ENCODE measurements at regions not wholly inside any gene's neighbourhood (a gene's known extent, or its start where the extent isn't known, plus 50 kb on each side); places are given as distances from the start of the nearest gene placed in this dataset.

DNA sequence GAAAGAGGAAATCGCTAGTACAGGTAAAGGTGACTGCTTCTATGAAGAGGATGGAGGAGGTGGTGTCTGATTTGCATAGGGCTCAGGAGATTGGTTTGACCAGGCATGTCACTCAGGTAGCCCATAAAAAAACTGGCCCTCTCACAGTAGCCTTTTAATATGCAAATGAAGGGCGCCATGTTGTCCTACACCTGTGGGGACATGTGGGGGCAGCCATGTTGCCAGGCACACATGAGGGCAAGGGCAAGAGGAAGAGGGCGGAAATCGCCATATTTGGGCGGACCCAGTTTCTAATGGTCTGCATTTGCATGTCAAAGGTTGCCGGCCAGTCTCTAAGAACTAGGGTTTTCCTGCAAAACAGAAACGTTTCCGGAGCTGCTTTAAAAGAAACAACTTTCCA lies 1330.6 kb downstream of the DSC3 start:
- TF ChIP-seq, protein P1, sequence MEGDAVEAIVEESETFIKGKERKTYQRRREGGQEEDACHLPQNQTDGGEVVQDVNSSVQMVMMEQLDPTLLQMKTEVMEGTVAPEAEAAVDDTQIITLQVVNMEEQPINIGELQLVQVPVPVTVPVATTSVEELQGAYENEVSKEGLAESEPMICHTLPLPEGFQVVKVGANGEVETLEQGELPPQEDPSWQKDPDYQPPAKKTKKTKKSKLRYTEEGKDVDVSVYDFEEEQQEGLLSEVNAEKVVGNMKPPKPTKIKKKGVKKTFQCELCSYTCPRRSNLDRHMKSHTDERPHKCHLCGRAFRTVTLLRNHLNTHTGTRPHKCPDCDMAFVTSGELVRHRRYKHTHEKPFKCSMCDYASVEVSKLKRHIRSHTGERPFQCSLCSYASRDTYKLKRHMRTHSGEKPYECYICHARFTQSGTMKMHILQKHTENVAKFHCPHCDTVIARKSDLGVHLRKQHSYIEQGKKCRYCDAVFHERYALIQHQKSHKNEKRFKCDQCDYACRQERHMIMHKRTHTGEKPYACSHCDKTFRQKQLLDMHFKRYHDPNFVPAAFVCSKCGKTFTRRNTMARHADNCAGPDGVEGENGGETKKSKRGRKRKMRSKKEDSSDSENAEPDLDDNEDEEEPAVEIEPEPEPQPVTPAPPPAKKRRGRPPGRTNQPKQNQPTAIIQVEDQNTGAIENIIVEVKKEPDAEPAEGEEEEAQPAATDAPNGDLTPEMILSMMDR (IDR thresholded peaks at IDR 0.05), result no peak
- Mint-ChIP-seq H3K27me3 (ENCODE audit: low read depth) (peaks cover 4% of the 10 kb centered on the region), H3K4me1 (ENCODE audit: low read depth) (no peaks in the 10 kb centered on the region), H3K4me3 (ENCODE audit: unreplicated experiment) (no peak overlapping the region), H3K36me3 (ENCODE audit: low read depth) (no peaks in the 10 kb centered on the region), H3K9me3 (ENCODE audit: low read depth) (peaks cover 14% of the 10 kb centered on the region), H3K27ac (ENCODE audit: unreplicated experiment) (no peak overlapping the region)
- DNase-seq (ENCODE audit: low spot score), result no peak

GRCh38 chr18:29693334-29693733 lies 1349.2 kb downstream of the DSC3 start:
- no peak overlapping the region for H3K27ac Mint-ChIP-seq (ENCODE audit: unreplicated experiment)
- no peaks in the 10 kb centered on the region for H3K36me3 Mint-ChIP-seq (ENCODE audit: low read depth)
- TF ChIP-seq, protein P1 (IDR thresholded peaks at IDR 0.05), result no peak
- H3K27me3 Mint-ChIP-seq (ENCODE audit: low read depth), result peaks cover 11% of the 10 kb centered on the region
- H3K4me1 Mint-ChIP-seq (ENCODE audit: low read depth), result no peaks in the 10 kb centered on the region
- H3K4me3 Mint-ChIP-seq (ENCODE audit: unreplicated experiment), result no peak overlapping the region
- H3K9me3 Mint-ChIP-seq (ENCODE audit: low read depth), result no peaks in the 10 kb centered on the region
- no peak for DNase-seq (ENCODE audit: low spot score)

GRCh38 chr18:29681578-29681977 lies 1361.0 kb downstream of the DSC3 start:
- Mint-ChIP-seq H3K36me3 (ENCODE audit: low read depth) (no peaks in the 10 kb centered on the region), H3K9me3 (ENCODE audit: low read depth) (no peaks in the 10 kb centered on the region), H3K27me3 (ENCODE audit: low read depth) (peaks cover 7% of the 10 kb centered on the region), H3K4me3 (ENCODE audit: unreplicated experiment) (no peak overlapping the region), H3K27ac (ENCODE audit: unreplicated experiment) (no peak overlapping the region), H3K4me1 (ENCODE audit: low read depth) (no peaks in the 10 kb centered on the region)
- TF ChIP-seq, protein P1 (IDR thresholded peaks at IDR 0.05), result no peak
- no peak for DNase-seq (ENCODE audit: low spot score)

DNA sequence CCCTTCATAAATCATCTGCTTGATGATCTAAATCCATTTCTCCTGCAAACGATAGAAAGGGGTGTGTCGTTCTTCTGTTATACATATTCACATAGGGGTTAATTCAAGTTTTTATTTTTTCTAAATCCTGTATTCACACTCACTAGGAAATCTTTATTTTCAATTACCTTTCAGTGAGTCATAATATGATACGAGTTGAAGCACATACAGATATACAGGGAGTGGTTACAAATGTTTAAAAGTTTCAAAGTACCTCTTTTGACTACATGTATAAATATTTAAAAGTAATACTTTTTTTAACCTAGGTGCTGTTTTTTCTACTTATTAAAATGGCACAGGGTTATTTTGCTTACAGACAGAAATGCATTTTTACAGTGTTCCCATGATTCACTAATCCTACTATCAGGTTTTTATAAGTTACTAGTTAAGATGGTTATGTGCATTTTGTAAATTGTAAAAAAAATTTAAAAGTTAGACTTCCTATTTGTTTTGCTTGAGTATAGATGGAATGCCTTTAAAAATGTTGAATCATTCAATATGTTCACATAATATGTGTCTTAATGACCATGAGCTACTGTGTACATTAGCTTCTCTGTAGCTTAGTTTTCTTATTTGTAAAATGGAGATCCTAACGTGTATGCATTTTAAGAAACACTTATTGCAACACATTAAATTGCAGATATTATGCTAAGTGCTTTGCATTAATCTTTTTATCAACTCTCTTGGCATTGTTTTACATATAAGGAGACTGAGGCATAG lies 1378.1 kb downstream of the DSC3 start:
- no peaks in the 10 kb centered on the region for H3K36me3 Mint-ChIP-seq (ENCODE audit: low read depth)
- no peaks in the 10 kb centered on the region for H3K4me1 Mint-ChIP-seq (ENCODE audit: low read depth)
- no peak for DNase-seq (ENCODE audit: low spot score)
- no peak overlapping the region for H3K27ac Mint-ChIP-seq (ENCODE audit: unreplicated experiment)
- no peaks in the 10 kb centered on the region for H3K9me3 Mint-ChIP-seq (ENCODE audit: low read depth)
- TF ChIP-seq, protein P1 (IDR thresholded peaks at IDR 0.05), result no peak
- H3K4me3 Mint-ChIP-seq (ENCODE audit: unreplicated experiment), result no peak overlapping the region
- H3K27me3 Mint-ChIP-seq (ENCODE audit: low read depth), result peaks cover 5% of the 10 kb centered on the region

DNA sequence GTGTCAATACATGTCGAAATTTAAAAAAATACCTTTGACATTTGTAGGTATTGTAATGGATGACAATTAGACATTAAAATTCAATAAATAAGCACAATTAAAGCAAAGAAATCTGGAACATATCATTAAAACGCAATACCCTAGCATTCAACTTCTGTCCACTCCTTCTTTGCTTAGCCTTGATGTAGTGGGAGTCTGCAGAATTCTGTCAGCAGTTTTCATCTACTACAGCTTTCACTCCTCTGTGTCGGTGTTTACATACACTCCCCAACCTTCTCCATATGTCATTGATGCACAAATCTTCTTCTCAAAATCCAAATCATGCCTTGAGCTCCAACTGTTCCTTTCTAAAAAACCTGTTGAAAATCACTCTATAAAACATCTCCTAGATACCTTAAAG lies 1380.6 kb downstream of the DSC3 start:
- no peak for DNase-seq (ENCODE audit: low spot score)
- TF ChIP-seq, protein P1 (IDR thresholded peaks at IDR 0.05), result no peak

More for the DNA sequence above, 1380.6 kb downstream of the DSC3 start:
- H3K27ac Mint-ChIP-seq (ENCODE audit: unreplicated experiment), result no peak overlapping the region
- no peaks in the 10 kb centered on the region for H3K4me1 Mint-ChIP-seq (ENCODE audit: low read depth)
- no peak overlapping the region for H3K4me3 Mint-ChIP-seq (ENCODE audit: unreplicated experiment)
- H3K9me3 Mint-ChIP-seq (ENCODE audit: low read depth), result peaks cover 9% of the 10 kb centered on the region
- H3K27me3 Mint-ChIP-seq (ENCODE audit: low read depth), result peaks cover 5% of the 10 kb centered on the region
- no peaks in the 10 kb centered on the region for H3K36me3 Mint-ChIP-seq (ENCODE audit: low read depth)
